KBM-7 (cell line): ENCODE measurements at regions not wholly inside any gene's neighbourhood (a gene's known extent, or its start where the extent isn't known, plus 50 kb on each side); places are given as distances from the start of the nearest gene placed in this dataset.
"Not testable (repeated sequence)": the region's sequence is repeated elsewhere in the genome, so short reads cannot be mapped to it uniquely, and the experiment has no call there.

Experiments
- DNase-seq: peaks from one replicate; pipeline ENCODE4 v3.0.0-alpha.2; 2015
- in situ Hi-C: fragments of 300-500 bp; cut with MboI; formaldehyde crosslinking; loops from 2 replicates; pipeline ENCODE4 v1.14.3; 2020; ENCODE audit warnings: low sequenced_read_pairs, low pct_unique_long_range_greater_than_20kb, mixed read lengths

- DNase-seq: no peak
- in situ Hi-C loops: no loop called here
Observed at GRCh38 chr13:86066611-86067365, 267.6 kb upstream of the SLITRK6 start.

DNA sequence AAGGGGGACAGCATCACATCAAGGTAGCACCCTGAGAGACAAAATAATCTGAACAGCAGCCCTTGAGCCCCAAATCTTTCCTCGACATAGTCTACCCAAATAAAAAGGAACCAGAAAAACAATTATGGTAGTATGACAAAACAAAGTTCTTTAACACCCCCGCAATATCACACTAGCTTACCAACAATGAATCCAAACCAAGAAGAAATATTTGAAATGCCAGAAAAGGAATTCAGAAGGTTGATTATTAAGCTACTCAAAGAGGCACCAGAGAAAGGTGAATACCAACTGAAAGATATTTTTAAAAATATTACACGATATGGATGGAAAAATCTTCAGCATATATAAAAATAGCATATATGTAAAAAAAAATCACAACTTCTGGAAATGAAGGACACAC is 252.9 kb upstream of the SLITRK6 start:
- DNase-seq: no peak
- in situ Hi-C loops: no loop called here

DNA sequence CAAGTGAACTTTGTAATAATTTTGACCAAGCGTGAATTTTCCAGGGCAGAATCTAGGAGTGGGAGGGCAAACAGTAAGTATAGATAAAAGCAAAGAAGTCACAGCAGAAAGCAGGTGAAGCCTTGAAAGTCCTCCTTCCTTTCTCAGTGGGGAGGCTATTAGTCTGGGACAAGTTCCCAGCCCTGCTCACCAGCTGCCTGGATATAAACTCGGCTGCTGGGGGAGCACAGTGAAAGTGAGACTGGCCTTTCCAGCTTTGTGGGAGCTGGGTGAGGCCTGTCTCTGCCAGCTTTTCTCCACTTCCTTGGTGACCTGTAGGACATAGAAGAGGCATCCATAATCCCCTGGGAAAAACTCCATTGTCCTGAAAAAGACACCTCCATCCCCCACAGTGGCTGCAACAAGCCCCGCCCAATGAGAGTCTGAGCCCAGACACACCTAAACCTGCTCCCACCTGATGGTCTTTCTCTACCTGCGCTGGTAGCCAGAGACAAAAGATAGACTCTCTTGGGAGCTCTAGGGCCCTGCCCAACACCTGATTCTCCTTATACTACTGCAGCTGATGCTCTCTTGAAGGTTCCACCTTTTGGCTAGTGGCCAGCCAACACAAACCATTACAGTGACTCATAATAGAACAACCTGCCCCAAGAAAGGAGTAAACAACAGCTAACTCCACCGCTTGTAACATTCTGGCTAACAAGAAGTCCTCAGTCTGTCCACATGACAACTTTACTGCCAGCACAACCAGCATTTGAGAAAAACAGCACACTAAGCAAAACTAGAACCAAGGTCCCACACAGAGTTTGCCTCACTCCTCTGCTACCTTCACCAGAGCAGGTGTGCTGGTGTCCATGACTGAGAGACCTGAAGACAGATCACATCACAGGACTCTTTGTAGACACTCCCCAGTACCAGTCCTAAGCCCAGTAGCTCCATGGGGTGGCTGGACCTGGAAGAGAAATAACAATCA is 252.2 kb upstream of the SLITRK6 start:
- DNase-seq: no peak
- in situ Hi-C loops: no loop called here

GRCh38 chr13:86038490-86038889 is 239.3 kb upstream of the SLITRK6 start:
- no peak for DNase-seq
- in situ Hi-C loops: no loop called here

DNA sequence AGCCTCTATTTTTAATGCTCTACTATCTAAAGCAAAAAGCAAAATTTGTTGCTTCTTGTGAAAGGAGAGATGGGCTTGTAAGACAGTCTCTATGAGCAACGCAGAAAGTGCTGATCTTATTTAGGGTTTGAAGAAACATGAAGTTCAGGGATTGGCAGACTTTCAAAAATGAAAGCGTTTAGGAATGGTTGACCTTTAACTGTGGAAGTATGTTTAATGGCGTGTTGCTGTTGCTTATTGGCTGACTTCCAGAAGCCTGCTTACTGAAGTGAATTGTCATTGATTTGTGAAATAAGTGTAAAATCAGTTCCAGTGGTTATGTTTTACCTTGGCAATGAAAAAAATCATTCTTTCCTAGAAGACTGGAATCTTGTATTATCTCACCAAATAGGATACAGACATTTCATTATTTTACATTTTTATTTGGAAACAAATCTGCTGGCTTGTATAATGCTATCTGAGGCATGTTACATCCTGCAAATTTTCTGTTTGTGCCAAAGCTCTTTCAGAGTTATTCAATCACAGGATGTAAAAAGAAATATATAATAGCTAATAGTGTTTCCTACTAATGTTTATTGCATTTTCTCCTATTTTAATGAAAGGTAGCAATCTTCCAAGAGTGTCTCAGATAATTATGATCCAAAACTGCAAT is 221.3 kb upstream of the SLITRK6 start:
- DNase-seq: no peak
- in situ Hi-C loops: no loop called here

DNA sequence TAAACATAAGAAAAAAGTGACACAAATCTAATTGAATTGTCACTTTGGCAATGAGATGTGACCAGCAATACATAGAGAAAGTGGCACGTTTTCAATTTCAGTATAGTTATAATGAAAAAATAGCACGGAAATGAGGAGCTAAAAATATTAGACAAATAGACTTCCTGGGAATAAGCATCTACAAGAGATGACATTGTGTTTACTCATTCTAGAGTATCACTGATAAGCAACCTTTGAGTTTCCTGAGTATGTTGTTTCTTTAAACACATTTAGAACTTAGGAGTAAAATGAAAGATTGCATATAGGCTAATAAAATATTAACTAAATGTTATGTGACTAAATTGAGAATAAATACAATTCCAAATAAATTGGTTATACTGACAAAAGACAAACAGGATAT is 207.1 kb upstream of the SLITRK6 start:
- in situ Hi-C loops: no loop called here
- no peak for DNase-seq

- in situ Hi-C loops: no loop called here
- DNase-seq: no peak
Observed at GRCh38 chr13:86003029-86003428, 203.8 kb upstream of the SLITRK6 start.

DNA sequence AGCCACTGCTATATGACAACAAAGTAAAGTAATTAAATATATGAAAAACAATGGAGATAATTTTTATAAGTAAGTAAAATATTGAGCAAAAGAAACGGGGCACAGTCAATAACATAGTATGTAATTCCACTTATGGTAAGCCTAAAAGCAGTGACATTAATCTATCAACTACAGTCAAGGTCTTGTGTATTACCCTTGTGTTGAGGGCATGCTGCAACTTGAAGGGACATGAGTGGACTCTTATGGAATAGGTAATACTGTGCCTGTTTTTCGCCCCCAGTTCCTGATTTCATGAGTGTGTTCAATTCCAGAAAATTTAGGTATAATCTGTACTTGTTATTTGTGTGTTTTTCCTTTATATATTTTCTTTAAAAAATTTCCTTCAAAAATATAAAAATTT is 201.3 kb upstream of the SLITRK6 start:
- no peak for DNase-seq
- in situ Hi-C loops: no loop called here

DNA sequence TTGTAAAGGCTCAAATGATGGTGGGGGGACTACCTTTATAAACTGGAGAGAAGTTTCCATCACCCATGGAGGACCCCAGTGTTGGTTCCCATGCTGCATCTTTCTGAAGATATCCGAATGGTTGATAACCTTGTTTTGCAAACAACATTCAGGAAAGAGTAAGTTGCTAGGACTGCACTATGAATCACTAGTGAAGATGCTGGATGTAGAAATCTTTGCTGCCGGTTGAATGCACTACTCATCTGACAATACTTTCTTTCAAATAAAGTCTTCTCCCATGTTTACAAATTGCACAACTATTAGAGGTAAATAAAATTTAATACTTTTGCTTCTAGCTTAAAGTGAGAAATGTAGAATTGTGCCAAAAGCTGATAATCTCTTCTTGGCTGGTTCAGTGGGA is 198.4 kb upstream of the SLITRK6 start:
- in situ Hi-C loops: no loop called here

GRCh38 chr13:85995788-85996418 is 196.7 kb upstream of the SLITRK6 start:
- in situ Hi-C loops: no loop called here

More for the DNA sequence above, 198.4 kb upstream of the SLITRK6 start:
- no peak for DNase-seq

DNA sequence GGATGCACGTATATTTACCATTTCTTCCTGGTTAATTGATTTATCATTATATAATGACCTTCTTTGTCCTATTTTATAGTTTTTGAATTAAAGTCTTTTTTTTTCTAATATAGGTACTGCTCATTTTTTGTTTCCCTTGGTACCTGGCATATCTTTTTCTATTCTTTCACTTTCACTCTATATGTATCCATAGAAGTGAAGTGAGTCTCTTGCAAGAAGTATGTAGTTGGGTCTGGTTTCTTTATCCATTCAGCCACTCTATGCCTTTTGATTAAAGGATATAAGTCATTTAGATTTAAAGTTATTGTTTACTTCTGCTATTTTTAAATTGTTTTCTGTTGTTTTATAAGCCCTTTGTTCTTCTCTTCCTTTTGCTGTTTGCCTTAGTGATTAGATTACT is 194.3 kb upstream of the SLITRK6 start:
- DNase-seq: no peak
- in situ Hi-C loops: no loop called here

More at GRCh38 chr13:85995788-85996418, 196.7 kb upstream of the SLITRK6 start:
- no peak for DNase-seq

GRCh38 chr13:85990397-85990796 is 191.2 kb upstream of the SLITRK6 start:
- in situ Hi-C loops: no loop called here
- DNase-seq: no peak

- DNase-seq: no peak
- in situ Hi-C loops: no loop called here
Observed at GRCh38 chr13:85985797-85986196, 186.6 kb upstream of the SLITRK6 start.

DNA sequence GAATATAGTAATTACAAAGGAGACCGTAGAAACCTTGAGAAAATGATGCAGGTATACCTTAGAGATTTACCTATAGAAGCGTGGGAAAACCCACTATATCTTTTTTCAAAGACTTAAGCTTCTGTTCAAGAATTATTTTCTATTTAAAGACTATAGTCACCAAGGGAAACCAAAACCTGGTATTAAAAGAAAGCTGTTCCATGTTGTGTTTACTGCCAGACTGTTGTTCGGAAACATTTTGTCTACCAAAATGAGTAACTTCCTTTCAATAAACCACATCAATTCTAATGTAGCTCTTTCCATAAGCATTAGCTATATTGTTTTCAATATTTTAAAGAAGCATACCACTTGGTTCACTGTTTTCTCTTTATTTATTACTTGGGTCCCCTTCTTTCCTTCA is 182.9 kb upstream of the SLITRK6 start:
- in situ Hi-C loops: no loop called here
- DNase-seq: no peak

DNA sequence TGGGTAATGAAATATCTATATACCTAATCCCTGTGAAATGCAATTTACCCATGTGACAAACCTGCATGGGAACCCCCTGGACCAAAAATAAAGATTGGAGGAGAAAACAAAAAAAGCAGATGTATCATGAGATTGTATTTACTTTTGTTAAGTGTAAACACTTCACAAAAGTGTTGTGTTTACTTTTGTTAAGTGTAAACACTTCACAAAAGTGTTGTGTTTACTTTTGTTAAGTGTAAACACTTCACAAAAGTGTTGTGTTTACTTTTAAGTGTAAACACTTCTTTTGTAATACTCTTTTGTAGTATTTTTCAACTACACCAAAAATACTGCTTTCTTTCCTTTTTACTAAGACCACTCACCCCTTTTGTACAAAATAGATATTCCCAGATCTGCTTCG is 181.2 kb upstream of the SLITRK6 start:
- DNase-seq, in situ Hi-C loops: not testable (repeated sequence)

DNA sequence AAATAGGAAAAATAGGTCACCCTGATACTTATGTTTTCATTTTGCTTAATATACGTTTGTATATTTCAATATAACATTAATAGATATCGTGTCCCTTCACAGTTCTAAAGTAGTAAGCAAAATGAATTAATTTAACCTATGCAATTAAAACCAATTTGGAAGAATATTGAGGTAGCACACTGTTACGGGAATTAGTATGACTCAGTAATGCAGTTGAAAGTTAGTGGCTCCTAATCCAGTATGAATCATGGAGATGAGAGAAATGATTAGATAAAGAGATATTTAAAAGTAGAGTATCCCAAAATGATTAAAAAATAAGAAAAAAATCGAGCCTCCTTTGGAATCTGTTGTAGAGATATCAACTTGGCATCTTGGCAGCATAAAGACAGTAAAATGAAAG is 177.0 kb upstream of the SLITRK6 start:
- in situ Hi-C loops: no loop called here
- DNase-seq: no peak

GRCh38 chr13:85974608-85975366 is 175.6 kb upstream of the SLITRK6 start:
- in situ Hi-C loops: no loop called here
- no peak for DNase-seq

DNA sequence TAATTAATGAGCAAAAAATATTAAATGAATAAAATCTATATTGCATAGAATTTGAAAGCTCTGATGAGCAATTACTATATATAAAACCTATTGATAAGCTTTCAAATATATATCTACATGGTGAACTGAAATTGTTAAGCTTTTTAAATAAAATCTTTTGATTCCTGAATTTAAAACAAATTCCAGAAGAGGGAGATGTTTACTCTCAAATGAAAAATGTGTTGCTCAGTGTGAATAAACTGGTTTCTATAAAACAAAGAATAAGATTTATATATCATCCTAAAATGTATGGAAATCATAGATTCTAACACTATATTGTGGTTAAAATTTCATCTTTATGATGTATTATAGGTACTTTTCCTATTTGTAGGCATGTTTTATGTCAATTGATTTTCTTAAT is 171.5 kb upstream of the SLITRK6 start:
- DNase-seq: no peak

GRCh38 chr13:85969331-85969730 is 170.1 kb upstream of the SLITRK6 start:
- in situ Hi-C loops: no loop called here
- DNase-seq: no peak

More for the DNA sequence above, 171.5 kb upstream of the SLITRK6 start:
- in situ Hi-C loops: no loop called here
